ENCODE measurements at regions not wholly inside any gene's neighbourhood (a gene's known extent, or its start where the extent isn't known, plus 50 kb on each side); places are given as distances from the start of the nearest gene placed in this dataset.

GRCh38 chr6:165808021-165808420 is 145.0 kb upstream of the PDE10A start:
- no peak for TF ChIP-seq CTCF (IDR thresholded peaks at IDR 0.05)
- TF ChIP-seq MAX (CRISPR knock-in tag; IDR thresholded peaks at IDR 0.05), result no peak
- no peak for TF ChIP-seq IRF1 (CRISPR knock-in tag; IDR thresholded peaks at IDR 0.05)
- TF ChIP-seq ETV6 (CRISPR knock-in tag; IDR thresholded peaks at IDR 0.05), result no peak
- TF ChIP-seq NR1H2 (CRISPR knock-in tag; IDR thresholded peaks at IDR 0.05), result no peak
- TF ChIP-seq ATF1 (CRISPR knock-in tag; IDR thresholded peaks at IDR 0.05), result no peak
